IMR-90 (cell line): ENCODE measurements at regions not wholly inside any gene's neighbourhood (a gene's known extent, or its start where the extent isn't known, plus 50 kb on each side); places are given as distances from the start of the nearest gene placed in this dataset.
"Not testable (repeated sequence)": the region's sequence is repeated elsewhere in the genome, so short reads cannot be mapped to it uniquely, and the experiment has no call there.

Source experiments
- ATAC-seq: fragments of 200-7000 bp; cut with Tn5 transposase; 2 replicates; pipeline ENCODE4 v1.9.1; 2020; ENCODE audit warnings: low read depth, mild to moderate bottlenecking, moderate library complexity
- BruUV-seq: library from RNA; stranded (reverse); fragments of 400-500 nt; replicated peaks from 2 replicates; lab custom pipeline; 2021; lab: Mats Ljungman, UMichigan
- CTCF ChIA-PET: fragments of 300-600 bp; formaldehyde crosslinking; extraction: SDS; loops from one replicate; lab custom pipeline; 2021; ENCODE audit warnings: antibody characterized with exemption; lab: Yijun Ruan, JAX
- POLR2A ChIA-PET: fragments of 300-600 bp; sonication (Branson Sonifier 250); formaldehyde crosslinking; loops from one replicate; lab custom pipeline; 2022; ENCODE audit warnings: antibody characterized with exemption; ENCODE audit not compliant: unreplicated experiment; lab: Charles Lee
- DNase-seq: peaks from one replicate; pipeline ENCODE4 v3.0.0; 2013
- H2AFZ ChIP-seq: replicated peaks from 2 replicates; pipeline ENCODE3; 2013; ENCODE audit warnings: low read length, mild to moderate bottlenecking; ENCODE audit not compliant: poor library complexity
- H2AK5ac ChIP-seq: 2 replicates; pipeline ENCODE4 v1.6.1; 2013; ENCODE audit warnings: low read depth, low read length, inconsistent platforms
- H2AK9ac ChIP-seq: replicated peaks from 2 replicates; pipeline ENCODE3; 2013; ENCODE audit warnings: mild to moderate bottlenecking, low read depth, low read length, moderate library complexity; ENCODE audit not compliant: poor library complexity
- H2BK120ac ChIP-seq: 2 replicates; pipeline ENCODE4 v1.6.1; 2013; ENCODE audit warnings: low read depth, low read length, inconsistent platforms
- H2BK15ac ChIP-seq: 3 replicates; pipeline ENCODE4 v1.6.1; 2013; ENCODE audit warnings: low read depth, low read length, inconsistent platforms
- H2BK20ac ChIP-seq: 2 replicates; pipeline ENCODE4 v1.6.1; 2013; ENCODE audit warnings: low read depth, mild to moderate bottlenecking, inconsistent platforms, low read length, moderate library complexity
- H2BK5ac ChIP-seq: 2 replicates; pipeline ENCODE4 v1.6.1; 2013; ENCODE audit warnings: mild to moderate bottlenecking, low read depth, low read length, inconsistent platforms; ENCODE audit not compliant: poor library complexity, severe bottlenecking
- H3K14ac ChIP-seq: replicated peaks from 2 replicates; pipeline ENCODE4 v1.6.1; 2013; ENCODE audit warnings: low read depth, low read length, inconsistent platforms
- H3K18ac ChIP-seq: 2 replicates; pipeline ENCODE4 v1.6.1; 2013; ENCODE audit warnings: low read depth, low read length, control low read depth
- H3K23ac ChIP-seq: 2 replicates; pipeline ENCODE4 v1.6.1; 2013; ENCODE audit warnings: low read depth, low read length, inconsistent platforms
- H3K27ac ChIP-seq: 2 replicates; pipeline ENCODE4 v1.5.1; 2013; ENCODE audit warnings: mild to moderate bottlenecking, control low read depth, low read length; ENCODE audit not compliant: insufficient read depth
- H3K27me3 ChIP-seq: 2 replicates; pipeline ENCODE4 v1.6.1; 2013; ENCODE audit warnings: low read length; ENCODE audit not compliant: control insufficient read depth, insufficient read depth
- H3K36me3 ChIP-seq: 2 replicates; pipeline ENCODE4 v1.6.1; 2013; ENCODE audit warnings: low read length, mixed read lengths; ENCODE audit not compliant: control insufficient read depth, insufficient read depth
- H3K4ac ChIP-seq: 2 replicates; pipeline ENCODE4 v1.6.1; 2013; ENCODE audit warnings: low read depth, low read length, inconsistent platforms
- H3K4me1 ChIP-seq: 2 replicates; pipeline ENCODE4 v1.6.1; 2013; ENCODE audit warnings: low read length, mixed read lengths; ENCODE audit not compliant: control insufficient read depth, insufficient read depth
- H3K4me2 ChIP-seq: 2 replicates; pipeline ENCODE4 v1.6.1; 2013; ENCODE audit warnings: low read depth, mild to moderate bottlenecking, control low read depth, low read length, moderate library complexity
- H3K4me3 ChIP-seq: 2 replicates; pipeline ENCODE4 v1.5.1; 2013; ENCODE audit warnings: low read depth, mild to moderate bottlenecking, control low read depth, low read length, moderate library complexity; ENCODE audit not compliant: insufficient read depth
- H3K56ac ChIP-seq: 2 replicates; pipeline ENCODE4 v1.6.1; 2013; ENCODE audit warnings: low read length, inconsistent platforms; ENCODE audit not compliant: insufficient read depth; ENCODE audit errors: extremely low read depth
- H3K79me1 ChIP-seq, 2 experiments: 2 replicates each; pipeline ENCODE4 v1.6.1; 2013; ENCODE audit warnings: low read length in 2 of 2, inconsistent platforms in 1 of 2, low read depth in 1 of 2
- H3K9ac ChIP-seq: 2 replicates; pipeline ENCODE4 v1.6.1; 2013; ENCODE audit warnings: low read depth, low read length, control low read depth
- H3K9me1 ChIP-seq: 2 replicates; pipeline ENCODE4 v1.6.1; 2013; ENCODE audit warnings: low read length, inconsistent platforms; ENCODE audit not compliant: insufficient read depth
- H3K9me3 ChIP-seq: 2 replicates; pipeline ENCODE4 v1.6.1; 2013; ENCODE audit warnings: low read length; ENCODE audit not compliant: control insufficient read depth, insufficient read depth
- H4K20me1 ChIP-seq: 2 replicates; pipeline ENCODE4 v1.6.1; 2013; ENCODE audit warnings: low read length, inconsistent platforms; ENCODE audit not compliant: insufficient read depth
- H4K5ac ChIP-seq: 2 replicates; pipeline ENCODE4 v1.6.1; 2013; ENCODE audit warnings: mild to moderate bottlenecking, low read depth, low read length, control low read depth
- H4K8ac ChIP-seq, 2 experiments: 2 replicates each; pipeline ENCODE4 v1.6.1; 2013; ENCODE audit warnings: low read depth in 2 of 2, low read length in 2 of 2, control low read depth in 1 of 2, inconsistent platforms in 1 of 2
- H4K91ac ChIP-seq: 2 replicates; pipeline ENCODE4 v1.6.1; 2013; ENCODE audit warnings: low read depth, low read length, inconsistent platforms; ENCODE audit not compliant: insufficient read depth
- CHD1 ChIP-seq: IDR thresholded peaks from 2 replicates; pipeline ENCODE4 v1.6.1; 2012; ENCODE audit warnings: low read depth, low read length, improper control_type of control experiment
- FOS ChIP-seq: fragments of 150-350 bp; IDR thresholded peaks from 2 replicates; pipeline ENCODE4 v1.6.1; 2016; ENCODE audit warnings: low read depth, low read length
- RFX5 ChIP-seq: IDR thresholded peaks from 2 replicates; pipeline ENCODE4 v1.8.0; 2012; ENCODE audit warnings: low read depth, mild to moderate bottlenecking, low read length, moderate library complexity
- WGBS, 2 experiments: methylation state at CpG; one replicate each; pipeline versions ENCODE4 v1.1.5 to v1.1.7; 2013; ENCODE audit warnings: missing lambda C conversion rate in 2 of 2; ENCODE audit not compliant: insufficient read length in 1 of 2; ENCODE audit errors: extremely low coverage in 2 of 2; 5-methylcytosine and 5-hydroxymethylcytosine counted together
- dilution Hi-C: fragments of 300-500 bp; cut with HindIII; formaldehyde crosslinking; loops from one replicate; pipeline ENCODE4 v1.14.3; 2018; ENCODE audit warnings: low sequenced_read_pairs; ENCODE audit not compliant: unreplicated experiment
- in situ Hi-C: fragments of 300-500 bp; cut with MboI; formaldehyde crosslinking; loops from 3 replicates; pipeline ENCODE4 v1.14.3; 2019; ENCODE audit warnings: low sequenced_read_pairs, inconsistent platforms, mixed read lengths
- intact Hi-C: fragments of 100-400 bp; cut with micrococcal nuclease; formaldehyde crosslinking; loops from 2 replicates; pipeline ENCODE4 v1.10.0; 2022
- TF ChIP-seq, protein P1 (sequence below): conservative IDR thresholded peaks from 2 replicates; pipeline ENCODE4 v1.5.1; 2012; ENCODE audit warnings: mild to moderate bottlenecking, low read depth, low read length, improper control_type of control experiment

DNA sequence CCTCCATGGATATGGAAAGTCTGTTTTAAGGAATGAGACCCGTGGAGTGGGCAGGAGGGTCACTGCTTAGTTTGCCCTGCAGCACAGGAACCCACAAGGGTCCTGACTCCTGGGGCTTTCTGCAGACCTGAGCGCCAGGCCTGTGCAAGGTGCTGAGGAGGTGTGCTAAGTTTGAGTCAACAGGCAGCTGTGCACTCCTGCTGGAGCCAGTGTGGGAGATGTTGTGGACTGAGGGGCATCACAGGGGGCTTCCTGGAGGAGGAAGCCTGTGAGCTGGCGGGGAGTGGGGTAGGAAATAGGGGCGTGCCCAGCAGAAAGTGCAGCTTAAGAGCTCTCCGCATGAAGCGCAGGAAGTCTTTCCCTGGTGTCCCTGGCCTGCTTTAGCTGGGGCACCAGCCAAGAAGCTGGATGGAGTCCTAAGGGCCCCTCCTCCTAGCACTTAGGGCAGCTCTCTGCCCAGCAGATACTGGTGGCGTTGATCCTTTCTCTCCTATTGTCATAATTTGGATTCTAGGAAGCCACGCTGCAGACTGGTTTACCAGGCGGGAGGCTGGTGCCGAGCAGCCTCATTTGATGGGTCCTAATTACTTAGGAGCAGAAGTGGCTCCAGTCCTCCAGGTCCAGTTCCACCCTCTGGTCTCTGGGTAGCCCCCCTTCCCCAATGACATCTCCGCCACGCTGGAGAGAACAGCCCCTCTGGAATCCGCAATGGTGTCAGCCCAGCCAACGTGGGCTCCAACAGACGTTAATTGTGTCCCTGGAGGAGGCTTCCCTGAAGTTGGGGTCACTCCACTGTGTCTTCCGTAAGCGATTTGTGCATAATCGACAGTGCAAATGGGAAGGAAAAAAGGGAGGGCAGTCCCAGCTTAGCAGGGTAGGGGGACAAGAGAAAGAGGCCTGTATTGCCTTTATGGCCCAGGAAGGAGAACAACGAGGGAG lies 309.2 kb downstream of the ZNF536 start (continued):
- no peak for TF ChIP-seq CHD1
- TF ChIP-seq, protein P1, sequence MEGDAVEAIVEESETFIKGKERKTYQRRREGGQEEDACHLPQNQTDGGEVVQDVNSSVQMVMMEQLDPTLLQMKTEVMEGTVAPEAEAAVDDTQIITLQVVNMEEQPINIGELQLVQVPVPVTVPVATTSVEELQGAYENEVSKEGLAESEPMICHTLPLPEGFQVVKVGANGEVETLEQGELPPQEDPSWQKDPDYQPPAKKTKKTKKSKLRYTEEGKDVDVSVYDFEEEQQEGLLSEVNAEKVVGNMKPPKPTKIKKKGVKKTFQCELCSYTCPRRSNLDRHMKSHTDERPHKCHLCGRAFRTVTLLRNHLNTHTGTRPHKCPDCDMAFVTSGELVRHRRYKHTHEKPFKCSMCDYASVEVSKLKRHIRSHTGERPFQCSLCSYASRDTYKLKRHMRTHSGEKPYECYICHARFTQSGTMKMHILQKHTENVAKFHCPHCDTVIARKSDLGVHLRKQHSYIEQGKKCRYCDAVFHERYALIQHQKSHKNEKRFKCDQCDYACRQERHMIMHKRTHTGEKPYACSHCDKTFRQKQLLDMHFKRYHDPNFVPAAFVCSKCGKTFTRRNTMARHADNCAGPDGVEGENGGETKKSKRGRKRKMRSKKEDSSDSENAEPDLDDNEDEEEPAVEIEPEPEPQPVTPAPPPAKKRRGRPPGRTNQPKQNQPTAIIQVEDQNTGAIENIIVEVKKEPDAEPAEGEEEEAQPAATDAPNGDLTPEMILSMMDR = no peak
- no peak for TF ChIP-seq RFX5
- TF ChIP-seq FOS = no peak

DNA sequence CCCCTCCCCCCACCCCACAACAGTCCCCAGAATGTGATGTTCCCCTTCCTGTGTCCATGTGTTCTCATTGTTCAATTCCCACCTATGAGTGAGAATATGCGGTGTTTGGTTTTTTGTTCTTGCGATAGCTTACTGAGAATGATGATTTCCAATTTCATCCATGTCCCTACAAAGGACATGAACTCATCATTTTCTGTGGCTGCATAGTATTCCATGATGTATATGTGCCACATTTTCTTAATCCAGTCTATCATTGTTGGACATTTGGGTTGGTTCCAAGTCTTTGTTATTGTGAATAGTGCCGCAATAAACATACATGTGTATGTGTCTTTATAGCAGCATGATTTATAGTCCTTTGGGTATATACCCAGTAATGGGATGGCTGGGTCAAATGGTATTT lies 308.2 kb downstream of the ZNF536 start:
- H2AFZ ChIP-seq, in situ Hi-C loops, H3K4me2 ChIP-seq, H2BK5ac ChIP-seq, H3K4me3 ChIP-seq, H2AK5ac ChIP-seq, H4K8ac ChIP-seq, H3K14ac ChIP-seq, H3K9me1 ChIP-seq, H3K36me3 ChIP-seq, CTCF ChIA-PET, H3K9me3 ChIP-seq, H2BK20ac ChIP-seq, H2BK120ac ChIP-seq, H4K20me1 ChIP-seq, H3K18ac ChIP-seq, H4K91ac ChIP-seq, H3K27ac ChIP-seq, H3K56ac ChIP-seq, H3K9ac ChIP-seq, H4K5ac ChIP-seq, BruUV-seq, H3K4me1 ChIP-seq, H3K79me1 ChIP-seq, DNase-seq, H2BK15ac ChIP-seq, H3K23ac ChIP-seq, ATAC-seq, H2AK9ac ChIP-seq, dilution Hi-C loops, H3K4ac ChIP-seq, POLR2A ChIA-PET, H3K27me3 ChIP-seq: not testable (repeated sequence)
- intact Hi-C loops = loop anchor here (5.0 to 10.0 kb wide), 3 partner anchors 434 to 1892 kb away; no protein-coding TSS in a partner anchor
- no CpG with 5 or more reads among the region's 3 CpGs for WGBS, 2 experiments
